HEK293T (cell line): ENCODE measurements at regions not wholly inside any gene's neighbourhood (a gene's known extent, or its start where the extent isn't known, plus 50 kb on each side); places are given as distances from the start of the nearest gene placed in this dataset.
"Not testable (repeated sequence)": the region's sequence is repeated elsewhere in the genome, so short reads cannot be mapped to it uniquely, and the experiment has no call there.

Experiments used
- CTCF ChIA-PET: fragments of 350-600 bp; formaldehyde crosslinking; extraction: SDS; loops from one replicate; lab custom pipeline; 2021; ENCODE audit warnings: antibody characterized with exemption, inconsistent platforms; lab: Yijun Ruan, JAX
- POLR2A ChIA-PET: fragments of 350-600 bp; formaldehyde crosslinking; extraction: SDS; loops from one replicate; lab custom pipeline; 2020; ENCODE audit warnings: antibody characterized with exemption, inconsistent platforms; lab: Yijun Ruan, JAX
- DNase-seq: peaks from one replicate; pipeline ENCODE4 v3.0.0; 2012; ENCODE audit warnings: mixed read lengths; ENCODE audit errors: extremely low spot score
- ARNT ChIP-seq: fragments of 450-650 bp; IDR thresholded peaks from 2 replicates; pipeline ENCODE4 v1.6.1; 2017; ENCODE audit warnings: mild to moderate bottlenecking
- BHLHE40 ChIP-seq: fragments of 450-650 bp; IDR thresholded peaks from 2 replicates; pipeline ENCODE4 v1.6.1; 2016; ENCODE audit warnings: mild to moderate bottlenecking, moderate library complexity, borderline replicate concordance
- CTBP1 ChIP-seq: fragments of 450-650 bp; IDR thresholded peaks from 2 replicates; pipeline ENCODE4 v1.6.1; 2016; ENCODE audit warnings: borderline replicate concordance
- ELF4 ChIP-seq: fragments of 450-650 bp; IDR thresholded peaks from 2 replicates; pipeline ENCODE4 v1.6.1; 2017; ENCODE audit warnings: antibody characterized with exemption
- FOXA1 ChIP-seq: fragments of 450-650 bp; IDR thresholded peaks from 2 replicates; pipeline ENCODE4 v1.6.1; 2016; ENCODE audit warnings: mild to moderate bottlenecking
- FOXK2 ChIP-seq: fragments of 450-650 bp; IDR thresholded peaks from 2 replicates; pipeline ENCODE4 v1.6.1; 2016; ENCODE audit warnings: mild to moderate bottlenecking
- FOXM1 ChIP-seq: fragments of 450-650 bp; IDR thresholded peaks from 2 replicates; pipeline ENCODE4 v1.6.1; 2017; ENCODE audit warnings: mild to moderate bottlenecking, borderline replicate concordance
- HDGF ChIP-seq: fragments of 450-650 bp; IDR thresholded peaks from 2 replicates; pipeline ENCODE4 v1.6.1; 2017; ENCODE audit warnings: antibody characterized with exemption, borderline replicate concordance
- L3MBTL2 ChIP-seq: fragments of 450-650 bp; conservative IDR thresholded peaks from 2 replicates; pipeline ENCODE4 v1.6.1; 2016; ENCODE audit warnings: mild to moderate bottlenecking
- LEF1 ChIP-seq: fragments of 450-650 bp; IDR thresholded peaks from 2 replicates; pipeline ENCODE4 v1.6.1; 2017; ENCODE audit warnings: mild to moderate bottlenecking, borderline replicate concordance
- NFRKB ChIP-seq: fragments of 450-650 bp; IDR thresholded peaks from 2 replicates; pipeline ENCODE4 v1.6.1; 2016; ENCODE audit warnings: mild to moderate bottlenecking, moderate library complexity
- SP1 ChIP-seq: fragments of 450-650 bp; IDR thresholded peaks from 2 replicates; pipeline ENCODE4 v1.6.1; 2017
- SUZ12 ChIP-seq: fragments of 450-650 bp; IDR thresholded peaks from 2 replicates; pipeline ENCODE4 v1.6.1; 2016; ENCODE audit warnings: mild to moderate bottlenecking
- TARDBP ChIP-seq: fragments of 450-650 bp; IDR thresholded peaks from 2 replicates; pipeline ENCODE4 v1.6.1; 2016
- ZNF384 ChIP-seq: fragments of 450-650 bp; IDR thresholded peaks from 2 replicates; pipeline ENCODE4 v1.6.1; 2016
- TF ChIP-seq, protein P1 (sequence below): fragments of 450-650 bp; IDR thresholded peaks from 2 replicates; pipeline ENCODE4 v1.6.1; 2016

DNA sequence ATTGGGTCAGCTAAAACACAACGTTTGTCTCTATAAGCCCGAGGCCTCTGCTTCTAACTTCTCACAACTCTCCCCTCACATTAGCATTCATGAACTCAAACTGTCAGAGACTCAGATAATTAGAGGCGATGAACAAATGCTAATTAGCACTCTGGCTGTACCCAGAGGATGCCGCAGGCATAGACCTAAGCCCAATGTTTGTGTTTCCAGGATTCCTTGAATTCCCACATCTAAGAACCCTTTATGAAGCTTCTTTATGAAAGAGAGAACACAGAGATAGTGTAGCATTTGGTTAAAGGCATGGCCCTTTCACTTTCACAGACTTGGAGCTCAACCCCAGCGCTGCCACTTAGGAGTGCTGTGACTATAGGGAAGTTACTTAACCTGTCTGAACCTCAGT, 512.2 kb downstream of the GRIN2A start:
- CTCF ChIA-PET = no interaction called here
- POLR2A ChIA-PET = no interaction called here
- no peak for DNase-seq
- TF ChIP-seq, protein P1, sequence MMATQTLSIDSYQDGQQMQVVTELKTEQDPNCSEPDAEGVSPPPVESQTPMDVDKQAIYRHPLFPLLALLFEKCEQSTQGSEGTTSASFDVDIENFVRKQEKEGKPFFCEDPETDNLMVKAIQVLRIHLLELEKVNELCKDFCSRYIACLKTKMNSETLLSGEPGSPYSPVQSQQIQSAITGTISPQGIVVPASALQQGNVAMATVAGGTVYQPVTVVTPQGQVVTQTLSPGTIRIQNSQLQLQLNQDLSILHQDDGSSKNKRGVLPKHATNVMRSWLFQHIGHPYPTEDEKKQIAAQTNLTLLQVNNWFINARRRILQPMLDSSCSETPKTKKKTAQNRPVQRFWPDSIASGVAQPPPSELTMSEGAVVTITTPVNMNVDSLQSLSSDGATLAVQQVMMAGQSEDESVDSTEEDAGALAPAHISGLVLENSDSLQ = no peak
- TF ChIP-seq SUZ12 = no peak
- no peak for TF ChIP-seq SP1
- TF ChIP-seq FOXK2 = no peak
- no peak for TF ChIP-seq ELF4
- no peak for TF ChIP-seq NFRKB
- TF ChIP-seq BHLHE40 = no peak
- TF ChIP-seq LEF1 = no peak
- TF ChIP-seq ARNT = no peak
- TF ChIP-seq CTBP1 = no peak

- POLR2A ChIA-PET, DNase-seq, CTCF ChIA-PET: not testable (repeated sequence)
Observed at GRCh38 chr16:9670616-9671015, 511.6 kb downstream of the GRIN2A start.

DNA sequence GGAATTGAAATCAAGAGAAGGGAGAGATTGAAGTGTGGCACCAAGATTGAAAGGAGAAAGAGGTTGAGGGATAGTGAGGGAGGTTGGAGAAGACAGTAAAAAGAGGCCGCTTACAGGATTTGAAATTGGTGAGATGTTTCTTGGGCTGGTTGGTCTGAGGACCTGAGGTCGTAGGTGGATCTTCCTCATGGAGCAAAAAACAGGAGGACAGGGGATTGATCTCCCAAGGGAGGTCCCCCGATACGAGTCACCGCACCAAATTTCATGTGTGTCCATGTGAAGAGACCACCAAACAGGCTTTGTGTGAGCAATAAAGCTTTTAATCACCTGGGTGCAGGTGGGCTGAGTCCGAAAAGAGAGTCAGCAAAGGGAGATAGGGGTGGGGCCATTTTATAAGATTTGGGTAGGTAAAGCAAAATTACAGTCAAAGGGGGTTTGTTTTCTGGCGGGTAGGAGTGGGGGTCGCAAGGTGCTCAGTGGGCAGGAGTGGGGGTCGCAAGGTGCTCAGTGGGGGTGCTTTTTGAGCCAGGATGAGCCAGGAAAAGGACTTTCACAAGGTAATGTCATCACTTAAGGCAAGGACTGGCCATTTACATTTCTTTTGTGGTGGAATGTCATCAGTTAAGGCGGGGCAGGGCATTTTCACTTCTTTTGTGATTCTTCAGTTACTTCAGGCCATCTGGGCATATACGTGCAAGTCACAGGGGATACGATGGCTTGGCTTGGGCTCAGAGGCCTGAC, 505.5 kb downstream of the GRIN2A start:
- DNase-seq, POLR2A ChIA-PET, CTCF ChIA-PET: not testable (repeated sequence)

DNA sequence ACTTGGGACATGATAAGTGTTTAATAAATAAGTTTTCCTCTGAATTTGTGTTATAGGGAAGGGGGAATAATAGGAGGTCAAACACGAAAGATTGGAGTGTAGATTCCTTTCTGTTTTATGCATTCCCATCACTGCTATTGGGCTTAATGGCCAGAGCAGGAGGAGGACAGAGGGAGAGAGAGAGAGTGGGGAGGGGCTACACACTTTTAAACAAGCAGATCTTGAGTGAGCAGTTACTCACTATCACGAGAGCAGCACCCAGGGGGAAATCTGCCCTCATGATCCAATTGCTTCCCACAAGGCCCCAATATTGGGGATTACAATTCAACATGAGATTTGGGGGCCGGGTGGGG, 505.0 kb downstream of the GRIN2A start:
- no peak for DNase-seq
- CTCF ChIA-PET = no interaction called here
- no peak for TF ChIP-seq ARNT
- TF ChIP-seq BHLHE40 = no peak
- TF ChIP-seq HDGF = no peak
- TF ChIP-seq TARDBP = no peak
- no peak for TF ChIP-seq FOXA1
- TF ChIP-seq FOXM1 = no peak
- POLR2A ChIA-PET = no interaction called here

DNA sequence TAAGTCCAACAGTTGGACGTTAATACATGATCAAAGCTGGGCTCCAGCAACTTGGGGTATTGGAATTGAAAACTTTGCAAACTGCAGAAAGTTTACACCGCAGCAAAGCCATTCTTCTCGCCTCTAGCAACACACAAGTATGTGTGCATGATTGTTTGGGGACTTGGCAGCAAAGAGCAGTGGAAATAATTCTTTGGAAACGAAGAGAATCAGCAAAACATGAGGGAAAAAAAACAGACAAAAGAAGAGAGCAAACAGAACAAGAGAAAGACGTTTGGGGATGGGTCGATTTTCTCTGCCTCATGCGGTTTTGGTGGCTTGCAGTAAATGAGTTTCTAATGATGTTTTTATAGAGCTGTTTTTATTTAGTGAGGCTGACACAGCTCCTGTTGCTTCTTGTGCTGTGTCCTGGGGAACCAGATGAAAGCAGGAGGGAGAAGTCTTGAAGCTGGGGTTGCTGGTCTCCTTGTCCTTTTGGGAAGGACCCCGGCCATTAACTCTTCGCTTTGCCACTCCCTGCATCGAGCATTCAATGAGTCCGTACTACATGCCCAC, 502.9 kb downstream of the GRIN2A start:
- no peak for TF ChIP-seq ELF4
- TF ChIP-seq L3MBTL2 = no peak
- no peak for TF ChIP-seq LEF1
- no peak for TF ChIP-seq BHLHE40
- TF ChIP-seq ARNT = no peak
- no peak for TF ChIP-seq TARDBP
- TF ChIP-seq NFRKB = no peak
- TF ChIP-seq ZNF384 = no peak
- no peak for TF ChIP-seq HDGF
- TF ChIP-seq, protein P1 = no peak
- POLR2A ChIA-PET = no interaction called here
- CTCF ChIA-PET = no interaction called here
- DNase-seq = no peak

DNA sequence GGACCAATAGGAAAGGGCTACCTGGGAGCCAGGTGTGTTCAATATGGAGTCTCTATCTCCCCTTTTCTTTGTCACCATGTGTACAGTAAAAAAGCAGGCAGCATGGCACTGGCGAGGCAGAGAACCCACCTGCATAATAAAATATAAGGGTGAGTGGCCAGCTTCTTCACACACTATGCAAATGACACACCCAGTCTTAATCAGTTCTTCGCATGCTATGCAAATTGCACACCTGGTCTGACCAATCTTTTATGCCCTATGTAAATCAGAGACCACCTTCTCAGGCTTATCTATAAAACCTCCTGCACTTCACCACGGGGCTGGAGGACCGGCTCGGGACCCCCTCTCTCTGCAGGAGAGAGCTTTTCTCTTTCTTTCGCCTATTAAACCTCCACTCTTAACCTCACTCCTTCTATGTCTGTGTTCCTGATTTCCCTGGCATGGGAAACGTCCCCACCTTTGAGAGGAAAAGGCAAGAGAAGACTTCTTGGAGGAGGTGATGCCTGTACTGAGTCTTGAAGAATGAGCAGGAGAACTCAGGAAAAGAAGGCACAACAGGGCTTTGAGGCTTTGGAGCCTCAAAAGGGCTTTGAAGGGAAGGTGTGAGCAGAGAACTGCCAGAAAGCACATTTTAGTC, 502.1 kb downstream of the GRIN2A start:
- ChIA-PET POLR2A (no interaction called here), CTCF (no interaction called here)
- no peak for TF ChIP-seq TARDBP
- no peak for TF ChIP-seq ZNF384
- no peak for TF ChIP-seq CTBP1
- TF ChIP-seq FOXK2 = no peak
- TF ChIP-seq, protein P1 = no peak
- TF ChIP-seq FOXA1 = no peak
- TF ChIP-seq HDGF = no peak
- DNase-seq = no peak

DNA sequence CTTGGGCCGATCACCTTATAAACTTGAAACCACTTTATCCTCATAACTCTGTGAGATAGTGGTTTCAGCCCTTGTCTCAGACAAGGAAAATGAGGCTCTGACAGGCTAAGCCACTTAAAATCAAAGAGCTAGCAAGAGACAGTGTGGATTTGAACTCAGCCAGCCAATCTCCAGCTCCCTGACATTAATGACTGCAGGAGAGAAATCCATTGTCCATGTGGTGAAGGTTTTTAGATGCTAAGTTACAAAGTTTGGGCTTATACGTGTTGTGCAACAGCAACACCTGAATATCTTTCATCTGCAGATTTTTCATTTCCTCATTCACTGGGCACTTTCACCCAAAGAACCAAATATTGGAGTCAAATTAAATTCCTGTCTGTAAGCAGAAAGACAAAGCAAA, 501.3 kb downstream of the GRIN2A start:
- no peak for DNase-seq
- POLR2A ChIA-PET = no interaction called here
- CTCF ChIA-PET = no interaction called here
- TF ChIP-seq CTBP1 (no peak), ARNT (no peak), FOXA1 (no peak), SUZ12 (no peak), LEF1 (no peak)
